Naive B cell (primary cell): ENCODE measurements at regions not wholly inside any gene's neighbourhood (a gene's known extent, or its start where the extent isn't known, plus 50 kb on each side); places are given as distances from the start of the nearest gene placed in this dataset.

Source experiments
- ATAC-seq, 2 donors: fragments of 150-1000 bp; cut with Tn5 transposase; 2 replicates each; pipeline ENCODE4 v1.10.0; 2021; ENCODE audit warnings: low read depth in 2 of 2, mild to moderate bottlenecking in 2 of 2, moderate library complexity in 2 of 2
- DNase-seq: peaks from one replicate; pipeline ENCODE4 v3.0.0; 2022
- H3K27ac Mint-ChIP-seq, 6 donors: one replicate each; pipeline ENCODE4 v1.8.0; 2020 to 2022; ENCODE audit warnings: mild to moderate bottlenecking in 6 of 6, mixed read lengths in 6 of 6, moderate library complexity in 5 of 6, inconsistent platforms in 2 of 6
- H3K27me3 Mint-ChIP-seq, 3 donors: one replicate each; pipeline ENCODE4 v1.8.0; 2021 to 2022; ENCODE audit warnings: mixed read lengths in 3 of 3, mild to moderate bottlenecking in 1 of 3
- H3K36me3 Mint-ChIP-seq, 2 donors: one replicate each; pipeline ENCODE4 v1.8.0; 2020 to 2022; ENCODE audit warnings: mixed read lengths in 2 of 2, inconsistent platforms in 1 of 2, mild to moderate bottlenecking in 1 of 2
- H3K4me1 Mint-ChIP-seq, 3 donors: one replicate each; pipeline ENCODE4 v1.8.0; 2020 to 2022; ENCODE audit warnings: mixed read lengths in 3 of 3, inconsistent platforms in 1 of 3, mild to moderate bottlenecking in 1 of 3, moderate library complexity in 1 of 3
- H3K4me3 Mint-ChIP-seq, 8 donors: one replicate each; pipeline ENCODE4 v1.8.0; 2020 to 2022; ENCODE audit warnings: mild to moderate bottlenecking in 8 of 8, mixed read lengths in 8 of 8, moderate library complexity in 8 of 8, inconsistent platforms in 2 of 8
- H3K9me3 Mint-ChIP-seq, 7 donors: one replicate each; pipeline ENCODE4 v1.8.0; 2020 to 2022; ENCODE audit warnings: mixed read lengths in 7 of 7, mild to moderate bottlenecking in 5 of 7, inconsistent platforms in 2 of 7, moderate library complexity in 1 of 7

GRCh38 chr3:117483839-117484238 is 774.3 kb downstream of the TUSC7 start:
- no peak for ATAC-seq
- Mint-ChIP-seq H3K4me1 (no peaks in the 10 kb centered on the region), H3K9me3 (peaks cover 0 to 5% (median 0%) of the 10 kb centered on the region in 7 donors), H3K27ac (no peak overlapping the region), H3K27me3 (peaks cover 0 to 4% (median 0%) of the 10 kb centered on the region in 3 donors), H3K36me3 (no peaks in the 10 kb centered on the region), H3K4me3 (no peak overlapping the region)
- no peak for DNase-seq

- Mint-ChIP-seq H3K36me3 (no peaks in the 10 kb centered on the region), H3K4me1 (no peaks in the 10 kb centered on the region), H3K27ac (no peak overlapping the region), H3K27me3 (peaks cover 0 to 4% (median 0%) of the 10 kb centered on the region in 3 donors), H3K9me3 (peaks cover 0 to 5% (median 0%) of the 10 kb centered on the region in 7 donors), H3K4me3 (no peak overlapping the region)
- no peak for DNase-seq
- no peak for ATAC-seq
These were observed 776.3 kb downstream of the TUSC7 start for GRCh38 chr3:117485841-117486240.

GRCh38 chr3:117486719-117487716 is 777.4 kb downstream of the TUSC7 start:
- H3K36me3 Mint-ChIP-seq: no peaks in the 10 kb centered on the region
- H3K4me1 Mint-ChIP-seq: no peaks in the 10 kb centered on the region
- DNase-seq (no peak), ATAC-seq (no peak)
- no peak overlapping the region for H3K27ac Mint-ChIP-seq
- peaks cover 0 to 4% (median 0%) of the 10 kb centered on the region in 3 donors for H3K27me3 Mint-ChIP-seq
- no peak overlapping the region for H3K4me3 Mint-ChIP-seq
- H3K9me3 Mint-ChIP-seq: peaks cover 0 to 5% (median 0%) of the 10 kb centered on the region in 7 donors

GRCh38 chr3:117488983-117489382 is 779.4 kb downstream of the TUSC7 start:
- no peak overlapping the region for H3K27ac Mint-ChIP-seq
- no peaks in the 10 kb centered on the region for H3K4me1 Mint-ChIP-seq
- no peak overlapping the region for H3K4me3 Mint-ChIP-seq
- DNase-seq (no peak), ATAC-seq (no peak)
- H3K9me3 Mint-ChIP-seq: peaks cover 0 to 5% (median 0%) of the 10 kb centered on the region in 7 donors
- no peaks in the 10 kb centered on the region for H3K36me3 Mint-ChIP-seq
- peaks cover 0 to 4% (median 0%) of the 10 kb centered on the region in 3 donors for H3K27me3 Mint-ChIP-seq

GRCh38 chr3:117489663-117490079 is 780.1 kb downstream of the TUSC7 start:
- Mint-ChIP-seq H3K27me3 (peaks cover 0 to 4% (median 0%) of the 10 kb centered on the region in 3 donors), H3K27ac (no peak overlapping the region), H3K4me3 (no peak overlapping the region), H3K9me3 (peaks cover 0 to 5% (median 0%) of the 10 kb centered on the region in 7 donors), H3K4me1 (no peaks in the 10 kb centered on the region), H3K36me3 (no peaks in the 10 kb centered on the region)
- ATAC-seq (no peak), DNase-seq (no peak)

- H3K9me3 Mint-ChIP-seq: peaks cover 0 to 5% (median 0%) of the 10 kb centered on the region in 7 donors
These were observed 781.1 kb downstream of the TUSC7 start for GRCh38 chr3:117490716-117491115.

GRCh38 chr3:117495620-117496019 is 786.0 kb downstream of the TUSC7 start:
- H3K27ac Mint-ChIP-seq: no peak overlapping the region
- no peak for ATAC-seq
- no peaks in the 10 kb centered on the region for H3K4me1 Mint-ChIP-seq
- DNase-seq: no peak
- no peak overlapping the region for H3K4me3 Mint-ChIP-seq
- no peaks in the 10 kb centered on the region for H3K36me3 Mint-ChIP-seq
- no peaks in the 10 kb centered on the region for H3K27me3 Mint-ChIP-seq
- peaks cover 0 to 5% (median 0%) of the 10 kb centered on the region in 7 donors for H3K9me3 Mint-ChIP-seq

More at GRCh38 chr3:117490716-117491115, 781.1 kb downstream of the TUSC7 start:
- no peaks in the 10 kb centered on the region for H3K36me3 Mint-ChIP-seq
- no peak overlapping the region for H3K27ac Mint-ChIP-seq
- H3K4me1 Mint-ChIP-seq: no peaks in the 10 kb centered on the region
- no peak overlapping the region for H3K4me3 Mint-ChIP-seq
- DNase-seq: no peak
- H3K27me3 Mint-ChIP-seq: peaks cover 0 to 4% (median 0%) of the 10 kb centered on the region in 3 donors
- ATAC-seq: no peak

- no peak for ATAC-seq
These were observed 789.8 kb downstream of the TUSC7 start for GRCh38 chr3:117499189-117499870.

GRCh38 chr3:117507958-117508357 is 798.4 kb downstream of the TUSC7 start:
- H3K27me3 Mint-ChIP-seq: peaks cover 0 to 8% (median 0%) of the 10 kb centered on the region in 3 donors
- H3K4me3 Mint-ChIP-seq: no peak overlapping the region
- H3K36me3 Mint-ChIP-seq: no peaks in the 10 kb centered on the region
- no peak overlapping the region for H3K27ac Mint-ChIP-seq
- DNase-seq (no peak), ATAC-seq (no peak)
- no peaks in the 10 kb centered on the region for H3K4me1 Mint-ChIP-seq
- peaks cover 0 to 4% (median 0%) of the 10 kb centered on the region in 7 donors for H3K9me3 Mint-ChIP-seq

More at GRCh38 chr3:117499189-117499870, 789.8 kb downstream of the TUSC7 start:
- H3K4me3 Mint-ChIP-seq: no peak overlapping the region
- no peak for DNase-seq
- no peaks in the 10 kb centered on the region for H3K4me1 Mint-ChIP-seq
- no peak overlapping the region for H3K27ac Mint-ChIP-seq
- H3K36me3 Mint-ChIP-seq: no peaks in the 10 kb centered on the region
- no peaks in the 10 kb centered on the region for H3K27me3 Mint-ChIP-seq
- peaks cover 0 to 4% (median 0%) of the 10 kb centered on the region in 7 donors for H3K9me3 Mint-ChIP-seq

- peaks cover 0 to 8% (median 0%) of the 10 kb centered on the region in 3 donors for H3K27me3 Mint-ChIP-seq
- no peaks in the 10 kb centered on the region for H3K36me3 Mint-ChIP-seq
- H3K4me1 Mint-ChIP-seq: no peaks in the 10 kb centered on the region
- ATAC-seq (no peak), DNase-seq (no peak)
- peaks cover 0 to 4% (median 0%) of the 10 kb centered on the region in 7 donors for H3K9me3 Mint-ChIP-seq
- H3K27ac Mint-ChIP-seq: no peak overlapping the region
- no peak overlapping the region for H3K4me3 Mint-ChIP-seq
These were observed 800.3 kb downstream of the TUSC7 start for GRCh38 chr3:117509858-117510257.

- Mint-ChIP-seq H3K27me3 (peaks cover 0 to 8% (median 0%) of the 10 kb centered on the region in 3 donors), H3K4me1 (no peaks in the 10 kb centered on the region), H3K27ac (no peak overlapping the region), H3K36me3 (no peaks in the 10 kb centered on the region), H3K4me3 (no peak overlapping the region), H3K9me3 (peaks cover 0 to 4% (median 0%) of the 10 kb centered on the region in 7 donors)
- no peak for ATAC-seq
- DNase-seq: no peak
These were observed 800.8 kb downstream of the TUSC7 start for GRCh38 chr3:117510396-117510795.

- H3K27ac Mint-ChIP-seq: no peak overlapping the region
These were observed 803.4 kb downstream of the TUSC7 start for GRCh38 chr3:117512975-117513374.

GRCh38 chr3:117515309-117515708 is 805.7 kb downstream of the TUSC7 start:
- H3K9me3 Mint-ChIP-seq: no peaks in the 10 kb centered on the region
- H3K27ac Mint-ChIP-seq: no peak overlapping the region

More at GRCh38 chr3:117512975-117513374, 803.4 kb downstream of the TUSC7 start:
- H3K4me1 Mint-ChIP-seq: no peaks in the 10 kb centered on the region
- no peak overlapping the region for H3K4me3 Mint-ChIP-seq
- H3K27me3 Mint-ChIP-seq: peaks cover 0 to 5% (median 0%) of the 10 kb centered on the region in 3 donors
- no peaks in the 10 kb centered on the region for H3K36me3 Mint-ChIP-seq
- DNase-seq (no peak), ATAC-seq (no peak)
- H3K9me3 Mint-ChIP-seq: peaks cover 0 to 4% (median 0%) of the 10 kb centered on the region in 7 donors

More at GRCh38 chr3:117515309-117515708, 805.7 kb downstream of the TUSC7 start:
- DNase-seq: no peak
- Mint-ChIP-seq H3K27me3 (peaks cover 0 to 6% (median 0%) of the 10 kb centered on the region in 3 donors), H3K4me3 (no peak overlapping the region), H3K36me3 (no peaks in the 10 kb centered on the region), H3K4me1 (no peaks in the 10 kb centered on the region)
- no peak for ATAC-seq
